WTC11 (cell line): ENCODE measurements at regions not wholly inside any gene's neighbourhood (a gene's known extent, or its start where the extent isn't known, plus 50 kb on each side); places are given as distances from the start of the nearest gene placed in this dataset.

Experiments
- CREM ChIP-seq: sonication (generic); formaldehyde crosslinking; IDR thresholded peaks from 2 replicates; pipeline ENCODE4 v1.8.1; 2022; ENCODE audit warnings: mild to moderate bottlenecking, missing genetic modification reagents, moderate library complexity
- CTCF ChIP-seq: fragments of 200-600 bp; IDR thresholded peaks from 2 replicates; pipeline ENCODE4 v1.8.0; 2022; ENCODE audit warnings: antibody characterized with exemption
- NFE2L1 ChIP-seq: sonication (generic); formaldehyde crosslinking; IDR thresholded peaks from 2 replicates; pipeline ENCODE4 v1.8.1; 2023; ENCODE audit warnings: missing genetic modification reagents
- ZNF138 ChIP-seq: sonication (generic); formaldehyde crosslinking; conservative IDR thresholded peaks from 2 replicates; pipeline ENCODE4 v1.8.1; 2022; ENCODE audit warnings: mild to moderate bottlenecking, moderate library complexity, missing genetic modification reagents
- TF ChIP-seq, protein P1 (sequence below): sonication (generic); formaldehyde crosslinking; IDR thresholded peaks from 2 replicates; pipeline ENCODE4 v1.8.1; 2022; ENCODE audit warnings: low read depth, missing genetic modification reagents, borderline replicate concordance

DNA sequence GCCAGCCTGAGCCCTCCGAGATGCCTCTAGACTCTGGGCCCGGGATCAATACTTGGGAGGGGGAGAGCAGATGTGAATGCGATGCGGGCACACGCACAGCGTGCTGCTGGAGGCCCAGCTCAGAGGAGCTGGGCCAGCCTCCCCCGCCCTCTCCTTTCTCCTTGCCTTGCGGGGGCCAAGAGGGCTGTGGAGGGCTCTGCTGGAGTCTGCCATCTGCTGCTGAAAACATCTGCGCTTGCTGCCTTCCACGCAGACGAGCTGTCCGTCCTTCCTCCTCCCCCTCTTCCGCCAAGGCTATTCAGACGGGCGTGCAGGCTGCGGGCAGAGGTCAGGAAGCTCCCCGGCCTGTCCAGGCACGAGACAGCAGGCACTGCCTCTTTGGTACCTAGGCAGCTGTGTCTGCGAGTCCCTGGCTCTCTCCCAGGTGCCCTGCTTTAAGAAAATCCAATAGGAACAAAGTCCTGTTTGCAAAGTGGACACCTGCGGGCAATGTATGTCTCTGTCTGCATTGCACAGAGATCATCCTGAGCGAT, 75.2 kb downstream of the SPRING1 start:
- no peak for TF ChIP-seq ZNF138 (CRISPR knock-in tag)
- TF ChIP-seq CREM: no peak
- TF ChIP-seq NFE2L1: no peak
- no peak for TF ChIP-seq CTCF
- TF ChIP-seq, protein P1, sequence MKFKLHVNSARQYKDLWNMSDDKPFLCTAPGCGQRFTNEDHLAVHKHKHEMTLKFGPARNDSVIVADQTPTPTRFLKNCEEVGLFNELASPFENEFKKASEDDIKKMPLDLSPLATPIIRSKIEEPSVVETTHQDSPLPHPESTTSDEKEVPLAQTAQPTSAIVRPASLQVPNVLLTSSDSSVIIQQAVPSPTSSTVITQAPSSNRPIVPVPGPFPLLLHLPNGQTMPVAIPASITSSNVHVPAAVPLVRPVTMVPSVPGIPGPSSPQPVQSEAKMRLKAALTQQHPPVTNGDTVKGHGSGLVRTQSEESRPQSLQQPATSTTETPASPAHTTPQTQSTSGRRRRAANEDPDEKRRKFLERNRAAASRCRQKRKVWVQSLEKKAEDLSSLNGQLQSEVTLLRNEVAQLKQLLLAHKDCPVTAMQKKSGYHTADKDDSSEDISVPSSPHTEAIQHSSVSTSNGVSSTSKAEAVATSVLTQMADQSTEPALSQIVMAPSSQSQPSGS (CRISPR knock-in tag): no peak
